HCT116 (cell line): ENCODE measurements at regions not wholly inside any gene's neighbourhood (a gene's known extent, or its start where the extent isn't known, plus 50 kb on each side); places are given as distances from the start of the nearest gene placed in this dataset.

Experiments
- CBX3 ChIP-seq: IDR thresholded peaks from 2 replicates; pipeline ENCODE4 v1.6.1; 2012; ENCODE audit warnings: low read depth
- CEBPB ChIP-seq: IDR thresholded peaks from 2 replicates; pipeline ENCODE4 v1.6.1; 2012; ENCODE audit warnings: low read depth
- EZH2 ChIP-seq: fragments of 200-600 bp; sonication (generic); IDR thresholded peaks from 2 replicates; pipeline ENCODE4 v1.6.1; 2017; ENCODE audit warnings: antibody characterized with exemption, mixed run types
- POLR2A ChIP-seq: IDR thresholded peaks from 2 replicates; pipeline ENCODE4 v1.7.0; 2011; ENCODE audit warnings: borderline replicate concordance; ENCODE audit not compliant: insufficient read depth, insufficient read length; ENCODE audit errors: extremely low read depth
- POLR2AphosphoS5 ChIP-seq: IDR thresholded peaks from 2 replicates; pipeline ENCODE4 v1.6.1; 2011; ENCODE audit warnings: mild to moderate bottlenecking, low read depth, low read length, moderate library complexity
- TCF7L2 ChIP-seq: IDR thresholded peaks from 2 replicates; pipeline ENCODE4 v1.7.0; 2011; ENCODE audit warnings: borderline replicate concordance, inconsistent platforms; ENCODE audit not compliant: insufficient read depth, insufficient read length; ENCODE audit errors: extremely low read depth
- YY1 ChIP-seq: IDR thresholded peaks from 2 replicates; pipeline ENCODE4 v1.6.1; 2011; ENCODE audit warnings: low read length, low read depth, moderate library complexity, mild to moderate bottlenecking; ENCODE audit not compliant: insufficient replicate concordance; ENCODE audit errors: extremely low read depth
- ZBTB33 ChIP-seq: IDR thresholded peaks from 2 replicates; pipeline ENCODE4 v1.6.1; 2011; ENCODE audit warnings: mild to moderate bottlenecking, low read length, moderate library complexity; ENCODE audit not compliant: insufficient replicate concordance; ENCODE audit errors: extremely low read depth
- ZFX ChIP-seq: fragments of 450-650 bp; IDR thresholded peaks from 2 replicates; pipeline ENCODE4 v1.6.1; 2017
- ZNF274 ChIP-seq: fragments of 200-500 bp; sonication (Bioruptor generic); IDR thresholded peaks from 2 replicates; pipeline ENCODE4 v1.6.1; 2014; ENCODE audit warnings: mild to moderate bottlenecking, low read depth, low read length, inconsistent platforms
- TF ChIP-seq, protein P1 (sequence below), 3 experiments: fragments of 200-600 bp in 1 of 3; sonication (generic) in 1 of 3; IDR thresholded peaks in 2 of 3; conservative IDR thresholded peaks in 1 of 3; 2 replicates each; pipeline ENCODE4 v1.5.1; 2012 to 2017; ENCODE audit warnings: low read depth in 2 of 3, low read length in 2 of 3, antibody characterized with exemption in 1 of 3, borderline replicate concordance in 1 of 3, control low read depth in 1 of 3, mild to moderate bottlenecking in 1 of 3, mixed read lengths in 1 of 3, mixed run types in 1 of 3, moderate library complexity in 1 of 3; ENCODE audit not compliant: insufficient read depth in 1 of 3
- TF ChIP-seq, protein P2 (sequence below): IDR thresholded peaks from 2 replicates; pipeline ENCODE4 v1.6.1; 2012; ENCODE audit warnings: low read depth

DNA sequence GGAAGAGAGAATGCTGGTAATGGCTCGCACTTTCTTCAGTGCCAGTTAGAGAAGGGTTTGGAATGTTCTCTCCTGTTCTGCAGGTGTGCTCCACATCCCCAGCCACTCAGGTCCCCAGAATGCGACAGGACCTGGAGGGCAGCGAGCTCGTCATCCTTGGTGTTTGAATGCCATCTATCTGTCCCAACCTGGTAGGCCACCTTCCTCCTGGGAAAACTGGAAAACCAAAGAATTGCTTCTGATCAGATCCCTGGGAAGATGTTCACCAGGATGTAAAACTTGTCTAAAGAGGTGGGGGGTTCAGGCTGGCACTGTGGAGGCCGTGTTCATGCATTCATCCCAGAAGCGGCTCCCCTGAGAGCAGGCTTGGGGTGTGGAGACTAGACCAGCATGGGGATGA is 379.5 kb downstream of the GLRX3 start:
- no peak for TF ChIP-seq EZH2
- TF ChIP-seq, protein P1, sequence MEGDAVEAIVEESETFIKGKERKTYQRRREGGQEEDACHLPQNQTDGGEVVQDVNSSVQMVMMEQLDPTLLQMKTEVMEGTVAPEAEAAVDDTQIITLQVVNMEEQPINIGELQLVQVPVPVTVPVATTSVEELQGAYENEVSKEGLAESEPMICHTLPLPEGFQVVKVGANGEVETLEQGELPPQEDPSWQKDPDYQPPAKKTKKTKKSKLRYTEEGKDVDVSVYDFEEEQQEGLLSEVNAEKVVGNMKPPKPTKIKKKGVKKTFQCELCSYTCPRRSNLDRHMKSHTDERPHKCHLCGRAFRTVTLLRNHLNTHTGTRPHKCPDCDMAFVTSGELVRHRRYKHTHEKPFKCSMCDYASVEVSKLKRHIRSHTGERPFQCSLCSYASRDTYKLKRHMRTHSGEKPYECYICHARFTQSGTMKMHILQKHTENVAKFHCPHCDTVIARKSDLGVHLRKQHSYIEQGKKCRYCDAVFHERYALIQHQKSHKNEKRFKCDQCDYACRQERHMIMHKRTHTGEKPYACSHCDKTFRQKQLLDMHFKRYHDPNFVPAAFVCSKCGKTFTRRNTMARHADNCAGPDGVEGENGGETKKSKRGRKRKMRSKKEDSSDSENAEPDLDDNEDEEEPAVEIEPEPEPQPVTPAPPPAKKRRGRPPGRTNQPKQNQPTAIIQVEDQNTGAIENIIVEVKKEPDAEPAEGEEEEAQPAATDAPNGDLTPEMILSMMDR (IDR thresholded peaks at IDR 0.05 in 2 of 3, conservative IDR thresholded peaks at IDR 0.05 in 1 of 3; ENCODE audit: borderline replicate concordance in 1 of 3, insufficient read depth in 1 of 3, low read depth in 2 of 3, low read length in 2 of 3): no peak
- TF ChIP-seq CBX3: no peak
- no peak for TF ChIP-seq YY1
- no peak for TF ChIP-seq CEBPB
- no peak for TF ChIP-seq TCF7L2
- TF ChIP-seq ZNF274: no peak
- no peak for TF ChIP-seq POLR2AphosphoS5
- TF ChIP-seq, protein P2, sequence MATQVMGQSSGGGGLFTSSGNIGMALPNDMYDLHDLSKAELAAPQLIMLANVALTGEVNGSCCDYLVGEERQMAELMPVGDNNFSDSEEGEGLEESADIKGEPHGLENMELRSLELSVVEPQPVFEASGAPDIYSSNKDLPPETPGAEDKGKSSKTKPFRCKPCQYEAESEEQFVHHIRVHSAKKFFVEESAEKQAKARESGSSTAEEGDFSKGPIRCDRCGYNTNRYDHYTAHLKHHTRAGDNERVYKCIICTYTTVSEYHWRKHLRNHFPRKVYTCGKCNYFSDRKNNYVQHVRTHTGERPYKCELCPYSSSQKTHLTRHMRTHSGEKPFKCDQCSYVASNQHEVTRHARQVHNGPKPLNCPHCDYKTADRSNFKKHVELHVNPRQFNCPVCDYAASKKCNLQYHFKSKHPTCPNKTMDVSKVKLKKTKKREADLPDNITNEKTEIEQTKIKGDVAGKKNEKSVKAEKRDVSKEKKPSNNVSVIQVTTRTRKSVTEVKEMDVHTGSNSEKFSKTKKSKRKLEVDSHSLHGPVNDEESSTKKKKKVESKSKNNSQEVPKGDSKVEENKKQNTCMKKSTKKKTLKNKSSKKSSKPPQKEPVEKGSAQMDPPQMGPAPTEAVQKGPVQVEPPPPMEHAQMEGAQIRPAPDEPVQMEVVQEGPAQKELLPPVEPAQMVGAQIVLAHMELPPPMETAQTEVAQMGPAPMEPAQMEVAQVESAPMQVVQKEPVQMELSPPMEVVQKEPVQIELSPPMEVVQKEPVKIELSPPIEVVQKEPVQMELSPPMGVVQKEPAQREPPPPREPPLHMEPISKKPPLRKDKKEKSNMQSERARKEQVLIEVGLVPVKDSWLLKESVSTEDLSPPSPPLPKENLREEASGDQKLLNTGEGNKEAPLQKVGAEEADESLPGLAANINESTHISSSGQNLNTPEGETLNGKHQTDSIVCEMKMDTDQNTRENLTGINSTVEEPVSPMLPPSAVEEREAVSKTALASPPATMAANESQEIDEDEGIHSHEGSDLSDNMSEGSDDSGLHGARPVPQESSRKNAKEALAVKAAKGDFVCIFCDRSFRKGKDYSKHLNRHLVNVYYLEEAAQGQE: no peak
- TF ChIP-seq POLR2A: no peak
- no peak for TF ChIP-seq ZFX
- TF ChIP-seq ZBTB33: no peak
